Mesodermal cell (in vitro differentiated cells): ENCODE measurements at regions not wholly inside any gene's neighbourhood (a gene's known extent, or its start where the extent isn't known, plus 50 kb on each side); places are given as distances from the start of the nearest gene placed in this dataset.

Source experiments
- H3K27ac ChIP-seq: 2 replicates; pipeline ENCODE4 v1.7.0; 2013; ENCODE audit warnings: mild to moderate bottlenecking, low read depth, low read length, moderate library complexity; ENCODE audit not compliant: severe bottlenecking
- H3K36me3 ChIP-seq: 2 replicates; pipeline ENCODE4 v1.7.1; 2013; ENCODE audit warnings: mild to moderate bottlenecking, low read length, moderate library complexity; ENCODE audit not compliant: control insufficient read depth, insufficient read depth
- H3K4me1 ChIP-seq: one replicate; pipeline ENCODE4 v1.7.1; 2013; ENCODE audit warnings: mild to moderate bottlenecking, low read length; ENCODE audit not compliant: insufficient read depth, control insufficient read depth, poor library complexity, severe bottlenecking
- H3K4me3 ChIP-seq: 2 replicates; pipeline ENCODE4 v1.7.0; 2013; ENCODE audit warnings: low read length, control low read depth, mild to moderate bottlenecking; ENCODE audit not compliant: insufficient read depth, poor library complexity, severe bottlenecking; ENCODE audit errors: extremely low read depth
- H3K9me3 ChIP-seq: 2 replicates; pipeline ENCODE4 v1.7.1; 2013; ENCODE audit warnings: mild to moderate bottlenecking, low read length, moderate library complexity; ENCODE audit not compliant: control insufficient read depth
- WGBS, 2 experiments: methylation state at CpG; one replicate each; pipeline ENCODE4 v1.1.5; 2013; ENCODE audit warnings: missing lambda C conversion rate in 2 of 2; ENCODE audit not compliant: insufficient coverage in 2 of 2; 5-methylcytosine and 5-hydroxymethylcytosine counted together

DNA sequence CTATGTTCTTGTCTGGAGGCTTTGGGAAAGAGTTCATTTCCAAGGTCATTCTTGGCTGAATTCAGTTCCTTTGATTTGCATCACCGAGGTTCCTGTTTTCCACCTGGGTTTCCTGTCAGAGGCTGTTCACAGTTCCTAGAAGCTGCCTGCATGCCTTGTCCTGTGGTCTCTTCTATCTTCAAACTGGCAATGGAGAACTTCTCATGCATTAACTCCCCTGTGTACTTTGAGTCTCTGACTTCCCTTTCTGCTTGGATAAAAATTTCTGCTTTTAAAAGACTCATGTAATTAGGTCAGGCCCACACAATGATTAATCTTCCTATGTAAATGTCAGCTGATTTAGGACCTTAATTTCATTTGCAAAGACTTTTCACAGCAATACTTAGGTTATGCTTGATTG is 499.3 kb upstream of the FANCL start:
- Histone ChIP-seq H3K9me3 (no peaks in the 10 kb centered on the region), H3K4me1 (peaks cover 1% of the 10 kb centered on the region), H3K27ac (no peak overlapping the region), H3K4me3 (no peak overlapping the region), H3K36me3 (no peaks in the 10 kb centered on the region)
- WGBS, 2 experiments, result 64 to 82% methylated on average over 1 of the region's 1 CpG

DNA sequence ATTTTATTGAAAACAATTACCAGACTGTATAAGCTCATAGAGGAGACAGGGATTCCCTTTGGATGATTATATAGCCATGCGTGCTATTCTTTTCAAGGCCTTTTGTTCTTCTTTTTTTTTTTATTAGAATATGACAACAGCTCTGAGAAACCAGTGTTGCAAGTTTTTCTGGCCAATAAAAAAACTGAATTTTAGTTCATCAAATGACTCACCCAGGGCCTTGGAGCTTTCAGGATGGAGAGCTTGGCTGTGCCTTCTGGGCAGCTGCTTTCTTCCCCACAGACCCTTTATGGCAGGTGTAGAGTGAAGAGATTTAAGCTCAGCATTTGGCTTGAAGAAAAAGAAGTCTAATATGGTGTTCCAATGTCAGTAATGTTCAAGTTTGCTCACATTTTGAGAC is 497.9 kb upstream of the FANCL start:
- no peaks in the 10 kb centered on the region for H3K36me3 ChIP-seq
- peaks cover 8% of the 10 kb centered on the region for H3K4me1 ChIP-seq
- H3K27ac ChIP-seq, result no peak overlapping the region
- no peaks in the 10 kb centered on the region for H3K9me3 ChIP-seq
- H3K4me3 ChIP-seq, result no peak overlapping the region
- no CpG with 5 or more reads among the region's 1 CpG for WGBS, 2 experiments

DNA sequence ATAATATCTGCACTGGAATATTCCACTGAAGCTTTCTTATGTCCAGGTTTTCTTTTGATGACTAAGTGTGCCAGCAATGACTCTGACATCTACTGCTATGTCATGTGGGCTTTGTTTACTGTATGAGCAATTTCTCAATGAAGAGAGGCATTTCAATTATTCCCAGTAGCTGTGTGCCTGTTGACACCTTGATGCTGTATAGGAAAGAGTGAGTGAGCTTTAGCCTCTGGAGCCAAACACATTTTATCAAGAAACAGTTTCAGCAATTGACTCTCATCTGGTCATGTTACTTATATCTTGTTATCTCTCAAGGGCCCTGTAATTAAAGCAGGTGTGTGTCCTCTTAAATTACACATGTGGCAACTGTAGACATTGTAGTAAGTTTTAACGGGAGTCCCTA is 493.2 kb upstream of the FANCL start:
- 100% methylated on average over 1 of the region's 1 CpG; no CpG with 5 or more reads in 1 of the 2 experiments for WGBS, 2 experiments
- H3K9me3 ChIP-seq, result no peaks in the 10 kb centered on the region
- no peak overlapping the region for H3K27ac ChIP-seq
- no peaks in the 10 kb centered on the region for H3K36me3 ChIP-seq
- peaks cover 14% of the 10 kb centered on the region for H3K4me1 ChIP-seq
- H3K4me3 ChIP-seq, result no peak overlapping the region

DNA sequence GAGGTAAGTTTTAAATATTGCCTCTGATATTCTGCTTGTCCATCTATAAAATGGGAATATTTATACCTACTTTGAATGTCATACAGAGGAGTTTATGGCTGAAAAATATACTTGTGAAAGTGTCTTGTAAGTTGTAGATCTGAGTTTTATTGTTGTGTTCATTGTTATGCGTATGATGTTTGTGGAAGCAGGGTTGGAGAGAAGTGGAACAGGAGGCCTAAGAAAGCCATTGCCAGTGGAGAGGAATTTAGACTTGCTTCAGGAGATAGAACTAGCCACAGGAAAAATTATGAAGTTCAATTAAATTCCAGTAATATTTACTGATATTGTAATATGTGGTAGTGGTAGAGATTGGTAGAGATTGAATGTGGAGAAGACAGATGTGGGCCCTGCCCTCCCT is 491.9 kb upstream of the FANCL start:
- 89% methylated on average over 1 of the region's 1 CpG for WGBS, 2 experiments
- Histone ChIP-seq H3K4me1 (peaks cover 14% of the 10 kb centered on the region), H3K27ac (no peak overlapping the region), H3K36me3 (no peaks in the 10 kb centered on the region), H3K9me3 (no peaks in the 10 kb centered on the region), H3K4me3 (no peak overlapping the region)

DNA sequence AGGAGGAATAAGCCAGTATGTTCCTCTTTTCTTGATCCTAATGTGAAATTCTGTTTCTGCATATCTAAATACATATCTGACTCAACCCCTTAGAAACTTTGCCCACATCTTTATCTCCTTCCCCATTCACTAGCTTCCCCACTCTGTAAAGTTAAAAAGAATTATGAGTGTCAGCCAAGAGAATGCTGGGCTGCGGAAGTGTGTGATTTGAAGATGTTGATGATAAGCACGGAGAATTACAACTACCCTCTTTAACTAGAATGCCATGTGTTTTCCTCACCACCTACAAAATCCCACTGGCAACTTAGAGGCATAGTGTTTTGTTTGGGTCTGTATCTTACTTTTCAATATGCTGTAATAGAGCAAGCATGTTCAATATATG is 490.4 kb upstream of the FANCL start:
- peaks cover 14% of the 10 kb centered on the region for H3K4me1 ChIP-seq
- no peak overlapping the region for H3K27ac ChIP-seq
- H3K4me3 ChIP-seq, result no peak overlapping the region
- no CpG with 5 or more reads among the region's 2 CpGs for WGBS, 2 experiments
- no peaks in the 10 kb centered on the region for H3K36me3 ChIP-seq
- H3K9me3 ChIP-seq, result no peaks in the 10 kb centered on the region

DNA sequence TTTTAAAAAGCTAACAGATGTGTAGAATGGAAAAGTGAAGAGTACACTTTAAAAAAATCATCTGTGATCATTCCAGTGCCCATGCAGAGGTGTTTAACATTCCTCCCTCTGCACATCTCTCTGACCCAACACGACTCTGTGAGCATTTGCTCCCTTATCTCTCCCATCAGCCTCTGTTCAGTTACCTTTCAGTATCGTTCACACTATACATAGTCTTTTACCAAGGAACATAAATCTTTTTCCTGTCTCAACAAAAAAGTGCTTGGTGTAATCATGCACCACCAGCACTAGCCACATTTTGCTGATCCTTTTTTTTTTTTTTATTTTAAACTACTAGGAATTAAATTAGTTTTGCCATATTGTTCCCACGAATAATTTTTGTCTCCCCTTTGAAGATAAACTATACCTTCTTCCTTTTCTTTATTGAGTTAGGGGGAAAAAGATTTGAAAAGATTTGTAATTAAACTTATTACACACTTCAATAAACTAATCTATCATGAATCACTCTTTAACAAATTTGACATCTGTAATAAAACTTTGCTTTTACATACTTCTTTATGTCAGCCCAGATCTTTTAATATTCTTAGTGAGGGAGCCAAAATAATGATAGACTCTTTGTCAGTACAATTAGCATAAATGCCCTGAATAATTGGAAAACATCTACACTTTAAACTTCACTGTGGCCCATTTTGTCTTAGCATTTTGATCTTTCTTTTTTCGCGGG is 489.8 kb upstream of the FANCL start:
- WGBS, 2 experiments, result 83 to 88% methylated on average over 2 of the region's 5 CpGs
- Histone ChIP-seq H3K9me3 (no peaks in the 10 kb centered on the region), H3K4me3 (no peak overlapping the region), H3K27ac (no peak overlapping the region), H3K4me1 (peaks cover 14% of the 10 kb centered on the region), H3K36me3 (no peaks in the 10 kb centered on the region)

DNA sequence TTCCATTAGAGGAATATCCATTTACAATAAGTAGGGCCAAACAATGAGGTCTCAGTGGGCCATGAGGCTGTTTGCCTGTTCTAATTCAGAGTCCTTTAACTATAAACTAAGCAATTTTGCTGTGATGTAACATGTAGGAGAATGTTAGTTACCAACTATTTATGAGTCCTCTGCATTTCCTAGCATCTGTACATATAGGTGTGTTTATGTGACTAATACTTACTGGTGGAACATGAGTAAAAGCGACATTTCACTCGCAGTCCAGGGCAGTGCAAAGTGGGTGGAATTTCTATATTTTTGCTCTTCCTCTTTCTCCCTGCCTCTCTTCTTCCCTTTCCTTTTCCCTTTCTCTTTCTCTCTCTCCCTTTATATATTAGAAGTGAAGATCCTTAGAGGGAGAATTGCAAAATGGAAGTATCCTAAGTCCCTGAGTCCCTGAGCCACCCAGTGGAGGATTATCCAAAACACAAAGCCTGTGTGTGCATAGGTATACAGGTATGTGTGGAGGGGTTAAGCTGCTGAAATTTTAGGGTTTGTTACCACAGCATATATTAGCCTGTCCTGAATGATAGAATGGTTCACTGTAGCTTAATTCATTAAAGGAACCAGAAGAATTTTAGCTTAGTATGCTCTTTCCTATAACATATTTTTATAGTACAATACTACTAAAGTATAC is 487.0 kb upstream of the FANCL start:
- WGBS, 2 experiments, result no CpG with 5 or more reads among the region's 2 CpGs
- Histone ChIP-seq H3K9me3 (no peaks in the 10 kb centered on the region), H3K27ac (no peak overlapping the region), H3K4me1 (peaks cover 5% of the 10 kb centered on the region), H3K36me3 (no peaks in the 10 kb centered on the region), H3K4me3 (no peak overlapping the region)

DNA sequence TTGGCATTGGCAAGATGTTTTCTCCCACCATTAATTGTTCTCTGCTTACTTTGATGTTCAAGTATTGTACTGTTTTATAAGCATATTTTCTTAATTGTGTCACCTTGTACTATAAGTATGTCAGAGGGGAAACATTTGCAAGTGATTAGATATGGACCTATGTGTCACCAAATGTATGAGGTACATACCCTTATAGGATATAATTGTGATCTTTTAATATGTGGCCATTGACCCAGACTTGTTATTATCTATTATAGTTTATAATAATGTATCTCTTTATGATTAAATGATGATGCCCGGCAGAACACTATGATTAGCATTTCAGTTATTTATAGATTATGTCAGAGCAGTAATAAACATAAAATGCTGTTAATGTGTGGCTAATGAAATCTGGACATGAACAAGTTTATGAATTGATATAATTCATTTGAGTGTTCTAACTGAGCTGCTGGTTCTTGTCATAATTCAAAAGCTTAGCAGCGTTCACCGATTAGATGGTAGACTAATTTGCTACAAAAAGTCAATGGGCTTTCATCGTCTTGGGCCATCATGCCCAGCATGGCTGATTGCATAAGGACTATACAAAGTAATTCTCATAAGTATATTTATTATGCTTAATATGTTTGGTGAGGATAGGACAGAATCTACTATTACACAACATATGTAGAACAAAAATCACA is 480.9 kb upstream of the FANCL start:
- no CpG with 5 or more reads among the region's 4 CpGs for WGBS, 2 experiments
- no peak overlapping the region for H3K27ac ChIP-seq
- no peak overlapping the region for H3K4me3 ChIP-seq
- H3K9me3 ChIP-seq, result no peaks in the 10 kb centered on the region
- H3K4me1 ChIP-seq, result no peaks in the 10 kb centered on the region
- H3K36me3 ChIP-seq, result no peaks in the 10 kb centered on the region

DNA sequence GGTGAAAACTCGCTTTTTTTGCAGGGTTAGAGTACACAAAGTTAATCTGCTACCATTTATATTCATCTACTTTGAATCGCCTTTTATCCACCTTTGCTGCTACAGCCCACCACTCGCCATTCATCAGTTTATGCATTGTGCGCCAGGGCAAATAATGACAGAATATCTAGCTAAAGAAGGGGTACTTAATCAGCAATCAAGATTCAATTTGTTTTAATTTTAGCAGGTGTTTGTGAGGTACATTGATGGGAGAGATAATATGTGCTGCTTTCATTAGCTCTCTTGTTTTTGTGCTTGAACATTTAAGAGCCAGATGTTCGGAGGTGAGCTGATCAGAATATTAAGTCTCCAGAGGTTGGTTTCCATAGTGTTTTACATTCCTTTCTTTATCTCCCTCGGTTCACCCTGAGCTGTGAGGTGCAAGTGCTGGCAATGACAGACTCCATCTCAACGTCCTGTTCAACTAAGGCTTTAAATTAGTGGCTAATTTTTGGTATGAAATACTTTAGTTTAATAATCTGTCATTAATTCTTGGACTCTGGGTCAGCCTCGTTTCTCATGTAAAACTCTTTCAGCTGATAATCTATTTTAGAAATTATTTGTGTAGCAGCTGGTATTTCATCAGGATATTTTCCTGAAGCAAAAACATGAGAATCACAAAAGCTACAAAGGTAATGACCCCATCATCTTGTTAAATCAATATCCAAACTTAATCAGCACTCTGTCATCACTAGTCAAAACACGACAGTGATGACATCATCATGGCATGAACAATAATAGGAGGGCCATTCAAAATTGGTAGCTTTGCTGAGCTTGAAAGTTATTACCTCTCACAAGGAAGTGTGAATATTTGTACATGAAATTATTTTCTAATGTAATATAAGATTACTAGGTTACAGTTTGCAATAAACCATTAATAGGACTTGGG is 479.9 kb upstream of the FANCL start:
- Histone ChIP-seq H3K4me1 (no peaks in the 10 kb centered on the region), H3K9me3 (no peaks in the 10 kb centered on the region), H3K36me3 (no peaks in the 10 kb centered on the region), H3K4me3 (no peak overlapping the region), H3K27ac (no peak overlapping the region)
- WGBS, 2 experiments, result 60 to 100% methylated on average over 1 to 2 of the region's 9 CpGs

DNA sequence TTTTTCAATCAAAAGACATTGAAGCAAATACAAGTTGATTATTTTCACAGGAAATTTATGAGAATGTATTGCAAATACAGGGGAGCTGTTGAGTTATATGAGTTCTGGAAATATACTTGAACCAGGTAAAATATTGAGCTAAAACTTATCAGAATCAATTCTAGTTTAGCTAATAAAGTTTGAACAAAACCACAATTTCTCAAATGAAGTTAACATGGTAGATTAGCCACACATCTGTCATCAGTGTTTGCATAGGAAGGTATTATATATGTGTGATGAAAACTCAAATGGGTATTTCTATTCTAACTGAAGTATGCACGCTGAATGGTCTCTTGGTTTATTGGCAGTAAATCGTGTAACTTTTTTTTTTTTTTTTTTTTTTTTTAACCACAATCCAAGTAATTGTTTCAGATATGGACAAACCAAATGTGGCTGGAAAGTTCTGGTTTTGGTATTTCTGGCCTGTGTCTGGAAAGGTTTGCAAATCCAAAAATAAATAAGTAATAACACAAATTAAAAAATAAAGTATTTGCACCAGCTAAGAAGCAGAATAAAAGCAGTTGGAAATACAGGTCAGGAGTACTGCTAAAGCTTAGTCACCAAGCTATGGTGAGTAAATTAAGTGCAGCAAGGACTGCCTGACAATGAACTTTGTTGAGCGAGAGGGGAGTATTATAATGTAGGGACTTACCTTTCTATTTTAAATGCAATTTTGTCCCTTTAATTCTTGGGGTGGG is 479.1 kb upstream of the FANCL start:
- Histone ChIP-seq H3K36me3 (no peaks in the 10 kb centered on the region), H3K4me3 (no peak overlapping the region), H3K27ac (no peak overlapping the region), H3K9me3 (no peaks in the 10 kb centered on the region), H3K4me1 (no peaks in the 10 kb centered on the region)
- 83% methylated on average over 1 of the region's 3 CpGs; no CpG with 5 or more reads in 1 of the 2 experiments for WGBS, 2 experiments
